ENCODE measurements at regions not wholly inside any gene's neighbourhood (a gene's known extent, or its start where the extent isn't known, plus 50 kb on each side); places are given as distances from the start of the nearest gene placed in this dataset.

- TF ChIP-seq TAF1 (IDR thresholded peaks at IDR 0.05; ENCODE audit: borderline replicate concordance, insufficient read depth, low read length): no peak
Observed at GRCh38 chr18:78099979-78100588, 850.4 kb downstream of the GALR1 start.

- TF ChIP-seq SIN3A (IDR thresholded peaks at IDR 0.05; ENCODE audit: borderline replicate concordance, insufficient read depth, low read length): no peak
- TF ChIP-seq REST (IDR thresholded peaks at IDR 0.05; ENCODE audit: insufficient read depth in 1 of 2, low read depth in 2 of 2, low read length in 2 of 2): no peak
- TF ChIP-seq POLR2AphosphoS5 (IDR thresholded peaks at IDR 0.05; ENCODE audit: low read depth, low read length): no peak
- no peak for TF ChIP-seq TAF1 (IDR thresholded peaks at IDR 0.05; ENCODE audit: borderline replicate concordance, insufficient read depth, low read length)
- TF ChIP-seq FOXP2 (optimal IDR thresholded peaks at IDR 0.05; ENCODE audit: borderline replicate concordance, extremely low read depth, extremely low read length, insufficient read depth): no peak
Observed at GRCh38 chr18:78101091-78101490, 851.4 kb downstream of the GALR1 start.

GRCh38 chr18:78102135-78102534 lies 852.5 kb downstream of the GALR1 start:
- TF ChIP-seq REST (IDR thresholded peaks at IDR 0.05; ENCODE audit: insufficient read depth in 1 of 2, low read depth in 2 of 2, low read length in 2 of 2) (no peak), FOXP2 (optimal IDR thresholded peaks at IDR 0.05; ENCODE audit: borderline replicate concordance, extremely low read depth, extremely low read length, insufficient read depth) (no peak), TAF1 (IDR thresholded peaks at IDR 0.05; ENCODE audit: borderline replicate concordance, insufficient read depth, low read length) (no peak), POLR2AphosphoS5 (IDR thresholded peaks at IDR 0.05; ENCODE audit: low read depth, low read length) (no peak), SIN3A (IDR thresholded peaks at IDR 0.05; ENCODE audit: borderline replicate concordance, insufficient read depth, low read length) (no peak)

- TF ChIP-seq POLR2AphosphoS5 (IDR thresholded peaks at IDR 0.05; ENCODE audit: low read depth, low read length): no peak
- no peak for TF ChIP-seq TAF1 (IDR thresholded peaks at IDR 0.05; ENCODE audit: borderline replicate concordance, insufficient read depth, low read length)
- TF ChIP-seq REST (IDR thresholded peaks at IDR 0.05; ENCODE audit: insufficient read depth in 1 of 2, low read depth in 2 of 2, low read length in 2 of 2): no peak
- no peak for TF ChIP-seq SIN3A (IDR thresholded peaks at IDR 0.05; ENCODE audit: borderline replicate concordance, insufficient read depth, low read length)
- no peak for TF ChIP-seq FOXP2 (optimal IDR thresholded peaks at IDR 0.05; ENCODE audit: borderline replicate concordance, extremely low read depth, extremely low read length, insufficient read depth)
Observed at GRCh38 chr18:78105611-78106010, 856.0 kb downstream of the GALR1 start.

- no peak for TF ChIP-seq REST (IDR thresholded peaks at IDR 0.05; ENCODE audit: insufficient read depth in 1 of 2, low read depth in 2 of 2, low read length in 2 of 2)
- no peak for TF ChIP-seq SIN3A (IDR thresholded peaks at IDR 0.05; ENCODE audit: borderline replicate concordance, insufficient read depth, low read length)
- TF ChIP-seq FOXP2 (optimal IDR thresholded peaks at IDR 0.05; ENCODE audit: borderline replicate concordance, extremely low read depth, extremely low read length, insufficient read depth): no peak
- no peak for TF ChIP-seq TAF1 (IDR thresholded peaks at IDR 0.05; ENCODE audit: borderline replicate concordance, insufficient read depth, low read length)
- TF ChIP-seq POLR2AphosphoS5 (IDR thresholded peaks at IDR 0.05; ENCODE audit: low read depth, low read length): no peak
Observed at GRCh38 chr18:78106946-78107345, 857.3 kb downstream of the GALR1 start.
